GM18505 (cell line): ENCODE measurements at regions not wholly inside any gene's neighbourhood (a gene's known extent, or its start where the extent isn't known, plus 50 kb on each side); places are given as distances from the start of the nearest gene placed in this dataset.

Source experiments
- ATAC-seq: cut with Tn5 transposase; IDR thresholded peaks from one replicate; pipeline ENCODE4 v1.9.1; 2021; ENCODE audit not compliant: unreplicated experiment
- POLR2A ChIP-seq: IDR thresholded peaks from 4 replicates; pipeline ENCODE4 v1.6.1; 2011; ENCODE audit warnings: borderline replicate concordance; ENCODE audit not compliant: insufficient read depth, insufficient read length; ENCODE audit errors: extremely low read depth

GRCh38 chr9:737400-738120 lies 103.9 kb upstream of the DMRT1 start:
- TF ChIP-seq POLR2A: no peak
- ATAC-seq: no peak

- ATAC-seq: no peak
- TF ChIP-seq POLR2A: no peak
Observed at GRCh38 chr9:738209-738915, 103.1 kb upstream of the DMRT1 start.

- no peak for TF ChIP-seq POLR2A
- no peak for ATAC-seq
Observed at GRCh38 chr9:739362-739761, 102.1 kb upstream of the DMRT1 start.

GRCh38 chr9:740221-740620 lies 101.3 kb upstream of the DMRT1 start:
- no peak for TF ChIP-seq POLR2A
- ATAC-seq: no peak

- ATAC-seq: no peak
- no peak for TF ChIP-seq POLR2A
Observed at GRCh38 chr9:742104-742503, 99.4 kb upstream of the DMRT1 start.

GRCh38 chr9:742914-743589 lies 98.4 kb upstream of the DMRT1 start:
- no peak for TF ChIP-seq POLR2A
- ATAC-seq: no peak

- no peak for TF ChIP-seq POLR2A
- no peak for ATAC-seq
Observed at GRCh38 chr9:744046-744712, 97.3 kb upstream of the DMRT1 start.

- no peak for ATAC-seq
- TF ChIP-seq POLR2A: no peak
Observed at GRCh38 chr9:744790-745484, 96.6 kb upstream of the DMRT1 start.

- no peak for ATAC-seq
Observed at GRCh38 chr9:745761-746380, 95.6 kb upstream of the DMRT1 start.

GRCh38 chr9:746661-747434 lies 94.6 kb upstream of the DMRT1 start:
- ATAC-seq: no peak
- TF ChIP-seq POLR2A: no peak

More at GRCh38 chr9:745761-746380, 95.6 kb upstream of the DMRT1 start:
- TF ChIP-seq POLR2A: no peak

- no peak for TF ChIP-seq POLR2A
- ATAC-seq: no peak
Observed at GRCh38 chr9:747567-747966, 93.9 kb upstream of the DMRT1 start.
